H9 (cell line): ENCODE measurements at regions not wholly inside any gene's neighbourhood (a gene's known extent, or its start where the extent isn't known, plus 50 kb on each side); places are given as distances from the start of the nearest gene placed in this dataset.

Experiments
- DNase-seq: peaks from one replicate; pipeline ENCODE4 v3.0.0-alpha.2; 2017
- H2AFZ ChIP-seq: one replicate; pipeline ENCODE4 v1.6.1; 2013; ENCODE audit warnings: mild to moderate bottlenecking, low read length, control low read depth, moderate library complexity
- H2AK5ac ChIP-seq: 2 replicates; pipeline ENCODE4 v1.6.1; 2013; ENCODE audit warnings: low read length, control low read depth, mixed read lengths; ENCODE audit not compliant: insufficient read length
- H2BK120ac ChIP-seq: one replicate; pipeline ENCODE4 v1.6.1; 2013; ENCODE audit warnings: low read depth, mild to moderate bottlenecking, low read length, control low read depth, inconsistent platforms; ENCODE audit not compliant: poor library complexity, severe bottlenecking
- H2BK12ac ChIP-seq: 2 replicates; pipeline ENCODE4 v1.6.1; 2013; ENCODE audit warnings: low read length, control low read depth, mixed read lengths, low read depth; ENCODE audit not compliant: insufficient read length
- H2BK15ac ChIP-seq: 2 replicates; pipeline ENCODE4 v1.6.1; 2013; ENCODE audit warnings: low read depth, low read length, control low read depth
- H2BK20ac ChIP-seq: one replicate; pipeline ENCODE4 v1.6.1; 2013; ENCODE audit warnings: low read depth, mild to moderate bottlenecking, low read length, control low read depth, inconsistent platforms; ENCODE audit not compliant: poor library complexity, severe bottlenecking
- H2BK5ac ChIP-seq: 2 replicates; pipeline ENCODE4 v1.6.1; 2013; ENCODE audit warnings: low read length, control low read depth, mixed read lengths; ENCODE audit not compliant: insufficient read length
- H3K14ac ChIP-seq: 2 replicates; pipeline ENCODE4 v1.6.1; 2013; ENCODE audit warnings: low read length, control low read depth; ENCODE audit not compliant: insufficient read depth
- H3K18ac ChIP-seq: 2 replicates; pipeline ENCODE4 v1.6.1; 2013; ENCODE audit warnings: low read depth, mild to moderate bottlenecking, mixed read lengths, low read length, control low read depth; ENCODE audit not compliant: insufficient read length
- H3K23ac ChIP-seq: 2 replicates; pipeline ENCODE4 v1.6.1; 2013; ENCODE audit warnings: low read length, control low read depth, mixed read lengths, low read depth; ENCODE audit not compliant: insufficient read length
- H3K23me2 ChIP-seq: 2 replicates; pipeline ENCODE4 v1.6.1; 2013; ENCODE audit warnings: low read depth, mild to moderate bottlenecking, mixed read lengths, low read length, control low read depth; ENCODE audit not compliant: insufficient read length, poor library complexity, severe bottlenecking
- H3K27ac ChIP-seq: 2 replicates; pipeline ENCODE4 v1.5.1; 2013; ENCODE audit warnings: low read length, control low read depth, mixed read lengths, low read depth; ENCODE audit not compliant: insufficient read length
- H3K27me3 ChIP-seq: 2 replicates; pipeline ENCODE4 v1.6.1; 2013; ENCODE audit warnings: low read length, control low read depth, inconsistent platforms; ENCODE audit not compliant: insufficient read depth
- H3K4ac ChIP-seq: 2 replicates; pipeline ENCODE4 v1.6.1; 2013; ENCODE audit warnings: low read depth, mild to moderate bottlenecking, control low read depth, inconsistent platforms, low read length, moderate library complexity
- H3K4me1 ChIP-seq: 2 replicates; pipeline ENCODE4 v1.6.1; 2013; ENCODE audit warnings: low read length, control low read depth, inconsistent platforms; ENCODE audit not compliant: insufficient read depth
- H3K4me2 ChIP-seq: 2 replicates; pipeline ENCODE4 v1.6.1; 2013; ENCODE audit warnings: low read length, control low read depth, mixed read lengths; ENCODE audit not compliant: insufficient read length, insufficient read depth
- H3K56ac ChIP-seq: 2 replicates; pipeline ENCODE4 v1.6.1; 2013; ENCODE audit warnings: low read depth, mild to moderate bottlenecking, mixed read lengths, low read length, control low read depth; ENCODE audit not compliant: insufficient read length
- H3K79me1 ChIP-seq: 2 replicates; pipeline ENCODE4 v1.6.1; 2013; ENCODE audit warnings: low read depth, mild to moderate bottlenecking, moderate library complexity, low read length, control low read depth, inconsistent platforms; ENCODE audit not compliant: insufficient read depth, poor library complexity, severe bottlenecking
- H3K79me2 ChIP-seq: 2 replicates; pipeline ENCODE4 v1.6.1; 2013; ENCODE audit warnings: low read length, control low read depth, inconsistent platforms; ENCODE audit not compliant: insufficient read depth
- H3K9ac ChIP-seq: 2 replicates; pipeline ENCODE4 v1.6.1; 2013; ENCODE audit warnings: low read length, control low read depth, mixed read lengths; ENCODE audit not compliant: insufficient read length; ENCODE audit errors: extremely low read depth
- H3K9me3 ChIP-seq: one replicate; pipeline ENCODE4 v1.6.1; 2013; ENCODE audit warnings: low read depth, low read length, inconsistent platforms; ENCODE audit not compliant: control insufficient read depth
- H3T11ph ChIP-seq: one replicate; pipeline ENCODE4 v1.6.1; 2013; ENCODE audit warnings: mild to moderate bottlenecking, low read length, control low read depth, inconsistent platforms
- H4K20me1 ChIP-seq: one replicate; pipeline ENCODE4 v1.6.1; 2013; ENCODE audit not compliant: control insufficient read depth, insufficient read length, insufficient read depth
- H4K5ac ChIP-seq: 2 replicates; pipeline ENCODE4 v1.6.1; 2013; ENCODE audit warnings: low read depth, mild to moderate bottlenecking, mixed read lengths, low read length, control low read depth; ENCODE audit not compliant: insufficient read length
- H4K8ac ChIP-seq: replicated peaks from 2 replicates; pipeline ENCODE4 v1.6.1; 2013; ENCODE audit warnings: low read length, control low read depth, mixed read lengths, low read depth; ENCODE audit not compliant: insufficient read length
- H4K91ac ChIP-seq: 2 replicates; pipeline ENCODE4 v1.6.1; 2013; ENCODE audit warnings: low read depth, mild to moderate bottlenecking, moderate library complexity, mixed read lengths, low read length, control low read depth; ENCODE audit not compliant: insufficient read length
- H3K27ac Mint-ChIP-seq, 3 experiments: 2 replicates in 2 of 3; 3 replicates in 1 of 3; pipeline ENCODE4 v1.8.0; 2020 to 2021; ENCODE audit warnings: mixed read lengths in 3 of 3, mild to moderate bottlenecking in 1 of 3, moderate library complexity in 1 of 3
- H3K27me3 Mint-ChIP-seq: 2 replicates; pipeline ENCODE4 v1.8.0; 2021; ENCODE audit warnings: low read depth, mild to moderate bottlenecking, moderate library complexity, mixed read lengths
- H3K36me3 Mint-ChIP-seq, 3 experiments: 2 replicates in 2 of 3; 3 replicates in 1 of 3; pipeline ENCODE4 v1.8.0; 2020 to 2021; ENCODE audit warnings: low read depth in 3 of 3, mixed read lengths in 3 of 3; ENCODE audit not compliant: insufficient read depth in 1 of 3
- H3K4me1 Mint-ChIP-seq, 2 experiments: 2 replicates each; pipeline ENCODE4 v1.8.0; 2020; ENCODE audit warnings: mixed read lengths in 2 of 2
- H3K4me3 Mint-ChIP-seq, 2 experiments: 2 replicates in 1 of 2; 3 replicates in 1 of 2; pipeline ENCODE4 v1.8.0; 2020 to 2021; ENCODE audit warnings: mild to moderate bottlenecking in 2 of 2, mixed read lengths in 2 of 2, moderate library complexity in 1 of 2
- H3K9me3 Mint-ChIP-seq, 2 experiments: 2 replicates in 1 of 2; 3 replicates in 1 of 2; pipeline ENCODE4 v1.8.0; 2020; ENCODE audit warnings: mild to moderate bottlenecking in 2 of 2, mixed read lengths in 2 of 2, moderate library complexity in 1 of 2
- CTCF ChIP-seq: fragments of 200-600 bp; sonication (generic); conservative IDR thresholded peaks from 3 replicates; pipeline ENCODE4 v1.8.0; 2021; ENCODE audit warnings: antibody characterized with exemption, mild to moderate bottlenecking
- WGBS: extraction: QIAGEN DNeasy Blood & Tissue Kit; methylation state at CpG from one replicate; pipeline ENCODE4 v1.1.7; 2013; ENCODE audit warnings: missing lambda C conversion rate, low lambda C conversion rate, mixed read lengths; ENCODE audit not compliant: insufficient read length; ENCODE audit errors: extremely low coverage; 5-methylcytosine and 5-hydroxymethylcytosine counted together

GRCh38 chr14:35213143-35213788 is 78.9 kb upstream of the PSMA6 start:
- Histone ChIP-seq H3K27ac (no peak overlapping the region), H2AFZ (no peak overlapping the region), H4K8ac (no peak overlapping the region), H3K9me3 (no peaks in the 10 kb centered on the region), H3K56ac (no peak overlapping the region), H3K23ac (no peak overlapping the region), H2BK15ac (no peak overlapping the region), H3T11ph (no peak overlapping the region), H2BK5ac (no peak overlapping the region), H3K27me3 (no peaks in the 10 kb centered on the region), H3K23me2 (no peaks in the 10 kb centered on the region), H3K9ac (no peak overlapping the region), H4K91ac (no peak overlapping the region), H3K14ac (no peak overlapping the region), H3K79me2 (no peaks in the 10 kb centered on the region), H3K79me1 (no peaks in the 10 kb centered on the region), H3K4me1 (no peaks in the 10 kb centered on the region), H2BK120ac (no peak overlapping the region), H2BK20ac (no peak overlapping the region), H2BK12ac (no peak overlapping the region), H3K18ac (no peak overlapping the region), H4K20me1 (no peaks in the 10 kb centered on the region), H3K4me2 (no peak overlapping the region), H2AK5ac (no peak overlapping the region), H3K4ac (no peak overlapping the region), H4K5ac (no peak overlapping the region)
- DNase-seq: no peak
- WGBS: no CpG with 5 or more reads among the region's 6 CpGs
- TF ChIP-seq CTCF: no peak
- Mint-ChIP-seq H3K9me3 (no peaks in the 10 kb centered on the region), H3K27ac (no peak overlapping the region), H3K27me3 (no peaks in the 10 kb centered on the region), H3K36me3 (no peaks in the 10 kb centered on the region), H3K4me3 (no peak overlapping the region), H3K4me1 (peaks cover 7% of the 10 kb centered on the region in 2 experiments)
